Nephron progenitor cell (in vitro differentiated cells): ENCODE measurements at regions not wholly inside any gene's neighbourhood (a gene's known extent, or its start where the extent isn't known, plus 50 kb on each side); places are given as distances from the start of the nearest gene placed in this dataset.

Experiments used
- DNase-seq: peaks from one replicate; pipeline ENCODE4 v3.0.0; 2021
- H3K27ac Mint-ChIP-seq: 2 replicates; pipeline ENCODE4 v1.8.0; 2021; ENCODE audit warnings: mild to moderate bottlenecking, moderate library complexity, mixed read lengths
- H3K27me3 Mint-ChIP-seq: 2 replicates; pipeline ENCODE4 v1.8.0; 2021; ENCODE audit warnings: mild to moderate bottlenecking, low read depth, mixed read lengths; ENCODE audit not compliant: poor library complexity
- H3K36me3 Mint-ChIP-seq: 2 replicates; pipeline ENCODE4 v1.8.0; 2021; ENCODE audit warnings: low read depth, mixed read lengths
- H3K4me1 Mint-ChIP-seq: 2 replicates; pipeline ENCODE4 v1.8.0; 2021; ENCODE audit warnings: mixed read lengths
- H3K4me3 Mint-ChIP-seq: 2 replicates; pipeline ENCODE4 v1.8.0; 2021; ENCODE audit warnings: mild to moderate bottlenecking, moderate library complexity, mixed read lengths
- H3K9me3 Mint-ChIP-seq: 2 replicates; pipeline ENCODE4 v1.8.0; 2021; ENCODE audit warnings: mild to moderate bottlenecking, moderate library complexity, mixed read lengths
- CTCF ChIP-seq: fragments of 200-600 bp; sonication (generic); IDR thresholded peaks from 2 replicates; pipeline ENCODE4 v1.5.0; 2021; ENCODE audit warnings: antibody characterized with exemption

- no peak for DNase-seq
- TF ChIP-seq CTCF: no peak
- H3K9me3 Mint-ChIP-seq: no peaks in the 10 kb centered on the region
- H3K4me1 Mint-ChIP-seq: no peaks in the 10 kb centered on the region
- no peaks in the 10 kb centered on the region for H3K36me3 Mint-ChIP-seq
- H3K27me3 Mint-ChIP-seq: no peaks in the 10 kb centered on the region
- no peak overlapping the region for H3K4me3 Mint-ChIP-seq
- no peak overlapping the region for H3K27ac Mint-ChIP-seq
Measured at GRCh38 chr3:154496978-154497377, 67.0 kb upstream of the GPR149 start.

GRCh38 chr3:154496540-154496939 lies 66.5 kb upstream of the GPR149 start:
- Mint-ChIP-seq H3K9me3 (no peaks in the 10 kb centered on the region), H3K4me1 (no peaks in the 10 kb centered on the region), H3K4me3 (no peak overlapping the region), H3K36me3 (no peaks in the 10 kb centered on the region), H3K27me3 (peaks cover 3% of the 10 kb centered on the region), H3K27ac (no peak overlapping the region)
- TF ChIP-seq CTCF: no peak
- no peak for DNase-seq

- TF ChIP-seq CTCF: no peak
- no peak overlapping the region for H3K4me3 Mint-ChIP-seq
- H3K36me3 Mint-ChIP-seq: no peaks in the 10 kb centered on the region
- no peak overlapping the region for H3K27ac Mint-ChIP-seq
- no peaks in the 10 kb centered on the region for H3K4me1 Mint-ChIP-seq
- DNase-seq: no peak
- H3K9me3 Mint-ChIP-seq: peaks cover 4% of the 10 kb centered on the region
- peaks cover 9% of the 10 kb centered on the region for H3K27me3 Mint-ChIP-seq
Measured at GRCh38 chr3:154486949-154487348, 57.0 kb upstream of the GPR149 start.

- no peak for DNase-seq
- H3K27ac Mint-ChIP-seq: no peak overlapping the region
- no peaks in the 10 kb centered on the region for H3K36me3 Mint-ChIP-seq
- H3K4me3 Mint-ChIP-seq: no peak overlapping the region
- peaks cover 2% of the 10 kb centered on the region for H3K27me3 Mint-ChIP-seq
- TF ChIP-seq CTCF: no peak
- no peaks in the 10 kb centered on the region for H3K4me1 Mint-ChIP-seq
- no peaks in the 10 kb centered on the region for H3K9me3 Mint-ChIP-seq
Measured at GRCh38 chr3:154482507-154482906, 52.5 kb upstream of the GPR149 start.

GRCh38 chr3:154480033-154480432 lies 50.0 kb upstream of the GPR149 start:
- no peak overlapping the region for H3K4me3 Mint-ChIP-seq
- no peak for DNase-seq
- H3K27me3 Mint-ChIP-seq: peaks cover 2% of the 10 kb centered on the region
- no peaks in the 10 kb centered on the region for H3K9me3 Mint-ChIP-seq
- no peaks in the 10 kb centered on the region for H3K36me3 Mint-ChIP-seq
- no peak for TF ChIP-seq CTCF
- H3K4me1 Mint-ChIP-seq: no peaks in the 10 kb centered on the region
- H3K27ac Mint-ChIP-seq: no peak overlapping the region
